ENCODE measurements at regions not wholly inside any gene's neighbourhood (a gene's known extent, or its start where the extent isn't known, plus 50 kb on each side); places are given as distances from the start of the nearest gene placed in this dataset.

- no peak for DNase-seq (ENCODE audit: low spot score)
Observed at GRCh38 chr13:82803341-82803740, 1078.9 kb downstream of the SLITRK1 start.

GRCh38 chr13:82802528-82802927, 1079.7 kb downstream of the SLITRK1 start:
- no peak for DNase-seq (ENCODE audit: low spot score)

DNA sequence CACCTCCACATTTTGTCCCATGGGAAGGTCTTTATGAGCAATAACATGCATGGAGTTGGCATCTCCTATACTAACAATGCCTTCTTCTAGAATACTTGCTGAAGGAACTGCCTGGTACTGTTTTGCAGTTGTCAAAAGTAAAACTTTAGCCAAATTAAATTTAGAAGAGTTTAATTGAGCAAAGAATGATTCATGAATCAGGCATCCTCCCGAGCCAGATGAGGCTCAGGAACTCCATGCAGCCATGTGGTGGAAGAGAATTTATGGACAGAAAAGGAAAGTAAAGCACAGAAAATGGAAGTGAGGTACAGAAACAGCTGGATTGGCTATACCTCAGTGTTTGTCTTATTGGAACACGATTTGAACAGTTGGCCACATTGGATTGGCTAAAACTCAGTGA, 1081.9 kb downstream of the SLITRK1 start:
- no peak for DNase-seq (ENCODE audit: low spot score)

- no peak for DNase-seq (ENCODE audit: low spot score)
Observed at GRCh38 chr13:82797876-82798275, 1084.4 kb downstream of the SLITRK1 start.

DNA sequence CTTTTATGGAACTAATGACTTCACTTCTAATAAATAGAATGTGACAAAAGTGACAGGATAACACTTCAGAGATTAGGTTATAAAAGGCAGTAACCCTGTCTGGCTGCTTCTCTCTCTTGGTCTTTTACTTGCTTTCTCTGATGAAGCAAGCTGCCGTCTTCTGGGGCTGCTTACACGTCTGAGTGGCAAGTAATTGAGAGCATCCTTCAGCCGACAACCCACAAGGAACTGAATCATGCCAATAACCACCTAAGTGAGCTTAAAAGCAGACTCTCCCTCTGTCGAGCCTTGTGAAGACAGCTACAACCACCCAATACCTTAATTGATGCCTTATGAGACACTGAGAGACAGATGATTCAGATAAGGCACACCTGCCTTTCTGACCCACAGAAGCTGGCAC, 1091.2 kb downstream of the SLITRK1 start:
- DNase-seq (ENCODE audit: low spot score) = no peak

GRCh38 chr13:82772816-82773215, 1109.5 kb downstream of the SLITRK1 start:
- DNase-seq (ENCODE audit: low spot score) = no peak

GRCh38 chr13:82766732-82767321, 1115.4 kb downstream of the SLITRK1 start:
- no peak for DNase-seq (ENCODE audit: low spot score)

DNA sequence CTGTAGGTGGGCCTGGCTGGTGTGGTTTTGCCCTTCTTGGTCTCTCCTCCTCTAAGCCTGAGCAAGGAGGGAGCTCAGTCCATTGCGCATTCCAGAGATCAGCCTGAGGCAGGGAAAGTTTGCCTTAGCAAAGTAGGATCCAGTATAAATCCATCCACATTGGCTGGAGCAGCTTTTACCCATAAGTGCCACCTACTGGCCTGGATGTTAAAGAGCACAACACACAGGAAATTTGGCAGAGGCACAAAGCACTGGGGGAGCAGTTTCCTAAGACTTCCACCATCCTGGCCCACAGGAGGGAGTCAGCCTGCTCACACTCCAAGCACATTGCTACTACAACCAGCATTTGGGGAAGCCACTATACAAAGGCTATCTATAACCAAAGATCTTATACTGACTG, 1124.2 kb downstream of the SLITRK1 start:
- no peak for DNase-seq (ENCODE audit: low spot score)

DNA sequence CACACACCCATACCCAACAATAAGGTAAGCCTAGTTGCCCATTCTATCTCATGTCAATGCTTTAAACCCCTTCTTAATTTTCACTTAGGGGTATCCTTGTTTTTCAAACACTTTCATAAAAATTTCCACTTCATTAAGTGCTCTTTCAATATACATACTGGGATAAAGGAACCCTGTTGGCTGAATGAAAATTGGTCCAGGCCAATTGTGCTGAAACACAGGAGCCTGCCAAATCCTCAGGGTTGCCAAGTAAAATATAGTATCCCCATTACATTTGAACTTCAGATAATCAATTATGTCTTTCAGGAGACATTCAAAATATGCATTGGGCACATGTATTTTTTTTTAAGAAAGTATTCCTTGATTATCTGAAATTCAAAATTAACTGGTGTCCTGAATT, 1131.1 kb downstream of the SLITRK1 start:
- no peak for DNase-seq (ENCODE audit: low spot score)

DNA sequence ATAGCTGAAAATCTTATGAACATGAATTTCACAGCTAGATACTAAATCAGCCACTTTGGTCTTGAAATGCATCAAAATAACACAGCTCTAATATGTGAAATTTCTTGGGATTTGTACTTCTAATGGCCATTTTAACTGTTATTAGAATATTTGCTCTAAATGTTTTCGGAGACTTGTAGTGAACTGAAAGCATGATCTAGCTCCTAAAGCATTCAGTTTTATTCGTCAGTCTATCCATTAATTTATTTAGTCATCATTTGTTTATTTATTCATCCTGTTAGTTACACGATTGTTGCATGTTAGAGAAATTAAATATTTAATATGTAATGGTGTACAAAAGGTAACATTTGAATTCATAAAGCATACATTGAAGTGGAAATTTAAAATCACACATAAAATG, 1132.7 kb downstream of the SLITRK1 start:
- no peak for DNase-seq (ENCODE audit: low spot score)

- no peak for DNase-seq (ENCODE audit: low spot score)
Observed at GRCh38 chr13:82747958-82748357, 1134.3 kb downstream of the SLITRK1 start.

- DNase-seq (ENCODE audit: low spot score) = no peak
Observed at GRCh38 chr13:82747291-82747690, 1135.0 kb downstream of the SLITRK1 start.

DNA sequence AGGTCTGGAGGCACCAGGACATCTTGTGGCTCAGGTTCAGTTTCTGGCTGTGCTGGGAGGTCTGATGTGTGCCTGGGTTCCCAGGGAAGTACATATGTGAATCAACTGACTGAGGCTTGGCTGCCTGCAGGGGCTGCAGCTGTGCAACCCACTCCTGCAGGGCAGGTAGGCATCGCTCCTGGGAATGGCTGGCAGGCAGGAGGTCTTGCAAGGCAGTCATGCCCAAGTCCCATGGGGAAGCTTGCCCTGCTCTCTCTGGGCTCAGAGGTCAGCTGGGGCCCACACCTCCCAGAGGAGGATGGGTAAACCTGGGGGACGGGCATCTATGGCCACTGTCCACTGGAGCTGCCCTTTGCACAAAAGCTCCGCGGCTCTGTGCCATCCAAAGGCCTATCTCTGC, 1141.8 kb downstream of the SLITRK1 start:
- no peak for DNase-seq (ENCODE audit: low spot score)

- no peak for DNase-seq (ENCODE audit: low spot score)
Observed at GRCh38 chr13:82739881-82740280, 1142.4 kb downstream of the SLITRK1 start.

DNA sequence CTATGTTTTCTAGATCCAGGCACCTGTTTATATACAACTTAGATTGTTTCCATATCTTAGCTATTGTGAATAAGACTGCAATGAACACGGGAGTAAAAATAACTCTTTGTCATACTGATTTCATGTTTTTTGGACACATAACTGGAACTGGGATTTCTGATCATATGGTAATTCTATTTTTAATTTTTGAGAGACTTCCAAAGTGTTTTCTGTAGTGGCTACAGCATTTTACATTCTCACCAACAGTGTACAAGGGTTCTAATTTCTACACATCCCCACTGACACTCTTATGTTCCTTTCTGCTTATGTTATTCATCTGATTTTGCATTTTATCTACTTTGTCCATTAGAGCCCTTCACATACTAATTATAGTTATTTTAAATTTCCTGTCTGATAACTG, 1152.9 kb downstream of the SLITRK1 start:
- no peak for DNase-seq (ENCODE audit: low spot score)

DNA sequence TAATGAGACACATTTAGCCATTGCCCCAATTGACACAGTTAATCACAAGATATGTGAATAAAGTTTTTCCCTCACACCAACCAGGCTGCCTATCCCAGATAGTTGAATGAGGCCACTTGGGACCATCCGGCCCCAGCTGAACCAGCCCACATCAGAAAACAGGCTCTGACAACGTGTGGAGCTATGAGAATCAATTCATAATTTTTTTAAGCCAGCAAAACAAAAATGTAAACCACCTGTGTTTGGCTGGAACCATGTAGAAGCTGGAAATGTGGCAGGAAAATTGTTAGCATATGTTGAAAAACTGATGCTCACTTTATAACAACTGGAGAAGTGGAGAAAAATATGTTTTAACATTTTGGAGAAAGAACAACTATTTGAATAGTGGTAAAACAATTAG, 1161.3 kb downstream of the SLITRK1 start:
- DNase-seq (ENCODE audit: low spot score) = no peak

DNA sequence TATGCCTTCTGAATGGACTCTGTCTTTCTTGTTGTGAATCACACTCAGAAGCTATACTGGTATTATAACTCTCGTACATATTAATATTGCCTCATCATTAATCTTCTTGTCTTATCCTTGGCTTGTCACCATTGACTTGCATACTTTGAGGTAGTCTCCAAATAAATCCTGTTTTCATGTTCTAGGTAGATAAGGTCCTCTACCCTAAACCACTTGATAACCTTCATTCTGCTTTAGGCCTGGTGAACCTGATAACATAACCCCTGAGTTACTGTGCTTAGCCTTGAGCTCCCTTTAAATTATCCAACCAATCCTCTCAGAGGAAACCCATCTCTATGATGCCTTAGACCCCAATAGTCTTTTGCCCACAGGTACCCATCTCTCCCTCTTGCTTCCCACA, 1162.3 kb downstream of the SLITRK1 start:
- DNase-seq (ENCODE audit: low spot score) = no peak

GRCh38 chr13:82717249-82717648, 1165.0 kb downstream of the SLITRK1 start:
- no peak for DNase-seq (ENCODE audit: low spot score)

DNA sequence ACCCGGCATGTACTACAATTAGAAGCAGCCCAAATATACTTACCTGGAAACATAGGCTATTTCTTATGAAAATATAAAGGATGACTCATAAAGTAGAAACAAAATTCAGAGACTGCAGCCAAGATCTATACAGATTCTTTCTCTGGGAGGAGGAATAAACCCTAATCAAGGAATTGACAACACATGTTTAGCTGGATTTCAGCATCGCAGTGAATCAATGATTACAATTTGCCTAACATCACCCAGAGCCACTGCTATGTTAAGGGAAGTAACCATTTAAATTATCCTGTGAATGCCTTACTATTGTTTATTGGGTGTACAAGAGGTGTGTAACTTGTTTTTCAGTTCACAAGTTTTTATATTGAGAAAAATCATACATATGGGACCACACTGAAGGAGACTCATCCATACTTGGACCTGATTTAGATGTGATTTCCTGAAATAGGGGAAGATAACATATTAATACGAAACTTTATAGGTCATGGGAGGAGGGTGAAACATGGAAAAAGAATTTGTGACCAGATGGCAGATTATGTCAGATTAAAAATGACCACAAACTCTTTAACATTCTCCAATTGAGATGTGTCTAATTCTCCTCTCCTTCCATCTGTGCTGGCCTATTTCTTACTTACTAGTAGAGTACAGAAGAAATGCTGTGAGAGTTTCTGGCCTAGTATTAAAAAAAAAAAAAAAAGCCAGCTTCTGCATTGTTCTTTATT, 1168.4 kb downstream of the SLITRK1 start:
- DNase-seq (ENCODE audit: low spot score) = no peak

DNA sequence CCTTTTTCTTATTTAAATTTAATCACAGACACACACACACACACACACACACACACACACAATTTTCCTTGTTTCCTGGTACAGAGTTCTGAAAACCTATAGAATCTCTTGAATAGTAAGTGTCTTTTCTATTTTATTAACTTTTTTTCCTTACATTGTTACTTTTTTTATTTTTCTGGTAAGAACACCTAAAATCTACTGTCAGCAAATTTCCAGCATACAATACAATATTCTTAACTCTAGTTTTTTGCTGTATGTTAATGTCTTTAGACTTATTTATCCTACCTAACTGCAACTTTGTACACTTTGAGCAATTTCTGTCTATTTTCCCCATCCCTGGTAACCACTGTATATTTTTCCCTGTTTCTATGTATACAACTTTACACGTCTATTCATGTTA, 1179.8 kb downstream of the SLITRK1 start:
- DNase-seq (ENCODE audit: low spot score) = no peak

GRCh38 chr13:82701020-82701419, 1181.3 kb downstream of the SLITRK1 start:
- no peak for DNase-seq (ENCODE audit: low spot score)

- DNase-seq (ENCODE audit: low spot score) = no peak
Observed at GRCh38 chr13:82698941-82699340, 1183.3 kb downstream of the SLITRK1 start.

DNA sequence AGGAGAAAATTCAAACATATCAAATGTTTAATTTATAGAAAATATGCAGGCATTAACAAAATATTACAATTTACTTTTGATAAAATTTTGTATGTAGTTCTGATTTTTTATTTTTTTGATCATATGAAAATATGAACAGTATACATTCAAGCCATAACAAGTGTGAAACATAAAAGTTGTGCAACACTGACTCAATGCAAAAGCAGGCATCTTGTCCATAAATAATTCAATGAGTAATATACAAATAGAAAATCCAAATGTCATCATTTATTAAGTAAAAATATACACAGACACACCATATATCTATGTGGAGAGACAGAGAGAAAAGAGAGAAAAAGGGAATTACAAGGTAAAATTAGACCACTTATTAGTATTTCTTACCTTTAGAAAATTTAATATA, 1183.9 kb downstream of the SLITRK1 start:
- no peak for DNase-seq (ENCODE audit: low spot score)

DNA sequence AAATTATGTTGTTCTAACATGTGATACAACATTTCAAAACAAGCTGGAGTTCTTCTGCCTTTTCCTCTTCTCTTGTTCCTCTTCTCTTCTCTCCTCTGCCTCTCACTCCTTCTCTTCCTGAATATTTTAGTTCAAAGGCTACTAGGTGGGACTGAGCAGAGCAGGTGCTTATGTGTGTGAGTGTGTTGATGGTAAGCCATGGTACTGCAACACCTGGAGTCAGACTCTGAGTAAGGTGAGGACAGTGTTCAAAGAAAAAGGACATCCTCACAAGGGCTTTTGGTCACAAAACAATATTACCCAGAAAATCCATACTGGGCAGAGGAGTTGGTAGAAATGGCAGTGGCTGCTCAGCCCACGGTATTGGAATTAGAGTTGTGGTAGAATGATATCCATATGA, 1188.7 kb downstream of the SLITRK1 start:
- DNase-seq (ENCODE audit: low spot score) = no peak
